Peyer's patch (tissue), 4 donors: ENCODE measurements at regions not wholly inside any gene's neighbourhood (a gene's known extent, or its start where the extent isn't known, plus 50 kb on each side); places are given as distances from the start of the nearest gene placed in this dataset.

Experiments used
- CTCF ChIP-seq, 6 experiments: fragments of 450-650 bp in 4 of 6; fragments of 200-600 bp in 2 of 6; sonication (generic) in 1 of 6; IDR thresholded peaks; one replicate each; pipeline ENCODE4 v1.5.1; 2017 to 2019; ENCODE audit warnings: antibody characterized with exemption in 6 of 6, mild to moderate bottlenecking in 3 of 6, moderate library complexity in 1 of 6
- POLR2A ChIP-seq, 2 donors: fragments of 450-650 bp; IDR thresholded peaks; one replicate each; pipeline ENCODE4 v1.5.1; 2017; ENCODE audit warnings: antibody characterized with exemption in 2 of 2, mild to moderate bottlenecking in 2 of 2, moderate library complexity in 2 of 2

GRCh38 chr1:10899490-10900250 lies 103.2 kb upstream of the CASZ1 start:
- TF ChIP-seq CTCF (IDR thresholded peaks at IDR 0.05) (no peak), POLR2A (IDR thresholded peaks at IDR 0.05) (no peak)
